ENCODE measurements at regions not wholly inside any gene's neighbourhood (a gene's known extent, or its start where the extent isn't known, plus 50 kb on each side); places are given as distances from the start of the nearest gene placed in this dataset.

DNA sequence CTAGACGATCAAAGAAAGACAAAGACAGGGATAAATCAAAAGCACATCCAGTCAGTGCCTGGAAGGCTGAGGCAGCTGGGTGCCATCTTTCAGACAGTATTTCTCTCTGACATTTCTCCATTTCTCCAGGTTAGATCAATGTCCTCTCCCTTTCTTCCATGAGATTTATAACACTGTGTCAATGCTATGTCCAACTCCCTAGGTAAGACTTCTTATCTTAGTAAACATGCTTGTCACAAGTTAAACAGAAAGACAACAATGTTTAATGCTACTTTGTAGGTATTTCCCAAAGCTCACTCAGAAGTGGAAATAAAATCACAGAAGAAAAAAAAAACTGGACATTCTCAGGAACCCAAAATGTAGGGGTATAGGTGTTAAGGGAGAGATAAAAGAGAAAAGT, 113.9 kb downstream of the GPR63 start:
- Histone ChIP-seq H3K36me3 (ENCODE audit: control insufficient read depth in 2 of 4, insufficient read depth in 4 of 4, low read length in 3 of 4) (no peaks in the 10 kb centered on the region), H3K79me1 (ENCODE audit: low read depth, low read length) (no peaks in the 10 kb centered on the region), H3K4ac (replicated peaks; ENCODE audit: insufficient read length, low read depth, low read length) (no peak overlapping the region), H3K27ac (ENCODE audit: low read depth, low read length) (no peak overlapping the region), H2BK15ac (ENCODE audit: low read length) (no peak overlapping the region), H3K56ac (replicated peaks; ENCODE audit: insufficient read length, low read depth, low read length) (no peak overlapping the region), H3K23me2 (ENCODE audit: low read depth, low read length) (no peaks in the 10 kb centered on the region), H2BK120ac (replicated peaks; ENCODE audit: low read depth, low read length) (no peak overlapping the region), H3K4me2 (ENCODE audit: insufficient read depth in 1 of 2, low read depth in 2 of 2, low read length in 2 of 2) (no peak overlapping the region), H3K4me1 (replicated peaks in 1 of 4; ENCODE audit: control insufficient read depth in 3 of 4, insufficient read depth in 4 of 4, low read length in 3 of 4) (no peaks in the 10 kb centered on the region), H3K18ac (ENCODE audit: extremely low read depth, low read length) (no peak overlapping the region), H2BK20ac (ENCODE audit: low read length) (no peak overlapping the region), H4K8ac (ENCODE audit: extremely low read depth, insufficient read depth, low read length) (no peak overlapping the region), H2BK12ac (ENCODE audit: low read depth, low read length) (no peak overlapping the region), H3K79me2 (ENCODE audit: control insufficient read depth in 1 of 2, insufficient read depth in 2 of 2, low read length in 2 of 2) (no peaks in the 10 kb centered on the region), H4K20me1 (replicated peaks in 1 of 2; ENCODE audit: control insufficient read depth in 1 of 2, insufficient read depth in 2 of 2, low read length in 2 of 2) (no peaks in the 10 kb centered on the region), H3K23ac (ENCODE audit: insufficient read length) (no peak overlapping the region), H4K91ac (replicated peaks; ENCODE audit: insufficient read length, low read length) (no peak overlapping the region), H2AFZ (ENCODE audit: low read length) (no peak overlapping the region), H3K4me3 (ENCODE audit: extremely low read depth in 1 of 4, insufficient read depth in 2 of 4, low read depth in 3 of 4, low read length in 4 of 4) (no peak overlapping the region), H3K14ac (ENCODE audit: insufficient read length) (no peak overlapping the region), H3K27me3 (replicated peaks in 1 of 4; ENCODE audit: control insufficient read depth in 3 of 4, extremely low read depth in 1 of 4, insufficient read depth in 3 of 4, low read length in 3 of 4) (no peaks in the 10 kb centered on the region), H2BK5ac (ENCODE audit: low read depth, low read length) (no peak overlapping the region), H2AK5ac (ENCODE audit: low read depth, low read length) (no peak overlapping the region), H3K9me3 (ENCODE audit: insufficient read depth in 2 of 2, low read depth in 1 of 2, low read length in 1 of 2) (no peaks in the 10 kb centered on the region), H4K5ac (ENCODE audit: insufficient read length, low read depth, low read length) (no peak overlapping the region), H3K9ac (replicated peaks in 1 of 4; ENCODE audit: extremely low read depth in 1 of 4, low read depth in 3 of 4, low read length in 3 of 4) (no peak overlapping the region)
- ChIA-PET CTCF (ENCODE audit: partially characterized antibody) (interaction anchor here (1.1 to 2.1 kb wide), 2 partner anchors 8 to 9 kb away, joined by 3 to 4 read pairs; no protein-coding TSS in a partner anchor), POLR2A (ENCODE audit: partially characterized antibody) (no interaction called here)
- DNase-seq (ENCODE audit: low read depth in 1 of 2, low spot score in 2 of 2) (no peak), FAIRE-seq (no peak)
- TF ChIP-seq MAX (IDR thresholded peaks at IDR 0.05) (no peak), TEAD4 (IDR thresholded peaks at IDR 0.05; ENCODE audit: low read depth, low read length) (no peak), SUZ12 (IDR thresholded peaks at IDR 0.05; ENCODE audit: low read length) (no peak), BACH1 (IDR thresholded peaks at IDR 0.05; ENCODE audit: low read length) (no peak), ZNF274 (IDR thresholded peaks at IDR 0.05; ENCODE audit: borderline replicate concordance, extremely low read depth, low read length) (no peak), KDM4A (IDR thresholded peaks at IDR 0.05; ENCODE audit: low read depth, low read length, severe bottlenecking) (no peak), GABPA (IDR thresholded peaks at IDR 0.05; ENCODE audit: borderline replicate concordance, insufficient read depth, low read length) (no peak), EZH2 (IDR thresholded peaks at IDR 0.05; ENCODE audit: low read depth, low read length, severe bottlenecking) (no peak), NANOG (IDR thresholded peaks at IDR 0.05; ENCODE audit: insufficient read depth, low read depth, low read length, poor library complexity, severe bottlenecking) (no peak), EP300 (IDR thresholded peaks at IDR 0.05; ENCODE audit: borderline replicate concordance in 1 of 2, low read depth in 2 of 2, low read length in 2 of 2) (no peak), CHD2 (IDR thresholded peaks at IDR 0.05; ENCODE audit: low read length) (no peak)
- TF ChIP-seq, protein P1, sequence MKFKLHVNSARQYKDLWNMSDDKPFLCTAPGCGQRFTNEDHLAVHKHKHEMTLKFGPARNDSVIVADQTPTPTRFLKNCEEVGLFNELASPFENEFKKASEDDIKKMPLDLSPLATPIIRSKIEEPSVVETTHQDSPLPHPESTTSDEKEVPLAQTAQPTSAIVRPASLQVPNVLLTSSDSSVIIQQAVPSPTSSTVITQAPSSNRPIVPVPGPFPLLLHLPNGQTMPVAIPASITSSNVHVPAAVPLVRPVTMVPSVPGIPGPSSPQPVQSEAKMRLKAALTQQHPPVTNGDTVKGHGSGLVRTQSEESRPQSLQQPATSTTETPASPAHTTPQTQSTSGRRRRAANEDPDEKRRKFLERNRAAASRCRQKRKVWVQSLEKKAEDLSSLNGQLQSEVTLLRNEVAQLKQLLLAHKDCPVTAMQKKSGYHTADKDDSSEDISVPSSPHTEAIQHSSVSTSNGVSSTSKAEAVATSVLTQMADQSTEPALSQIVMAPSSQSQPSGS (IDR thresholded peaks at IDR 0.05; ENCODE audit: low read length), result no peak
- 94% methylated on average over 1 of the region's 1 CpG; no CpG with 5 or more reads in 1 of the 2 experiments for WGBS, 2 experiments (ENCODE audit: extremely low coverage in 1 of 2, insufficient coverage in 1 of 2, insufficient read length in 1 of 2, insufficient replicate concordance in 2 of 2, low coverage in 1 of 2, low lambda C conversion rate in 2 of 2, missing lambda C conversion rate in 1 of 2)
